ENCODE measurements at regions not wholly inside any gene's neighbourhood (a gene's known extent, or its start where the extent isn't known, plus 50 kb on each side); places are given as distances from the start of the nearest gene placed in this dataset.

DNA sequence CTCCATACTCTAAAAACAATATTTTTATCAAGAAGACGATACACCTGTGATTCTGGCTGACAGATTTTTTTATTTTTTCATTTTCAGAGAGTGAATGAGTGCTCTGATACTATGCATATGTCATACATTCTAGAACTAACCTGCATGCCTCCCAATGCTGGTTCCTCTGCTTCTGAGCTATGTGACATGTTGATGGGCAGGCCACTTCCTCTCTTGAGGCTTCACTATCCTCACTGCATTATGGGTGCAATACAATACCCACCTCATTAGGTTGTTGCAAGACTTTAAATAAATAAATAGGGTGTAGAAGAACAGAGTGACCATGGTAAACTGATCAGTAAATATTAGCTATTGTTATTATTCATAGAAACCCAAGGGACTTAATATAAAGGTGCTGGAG, 408.3 kb downstream of the HNRNPD start:
- no peak for DNase-seq (ENCODE audit: extremely low read depth in 1 of 2, low read depth in 1 of 2)

DNA sequence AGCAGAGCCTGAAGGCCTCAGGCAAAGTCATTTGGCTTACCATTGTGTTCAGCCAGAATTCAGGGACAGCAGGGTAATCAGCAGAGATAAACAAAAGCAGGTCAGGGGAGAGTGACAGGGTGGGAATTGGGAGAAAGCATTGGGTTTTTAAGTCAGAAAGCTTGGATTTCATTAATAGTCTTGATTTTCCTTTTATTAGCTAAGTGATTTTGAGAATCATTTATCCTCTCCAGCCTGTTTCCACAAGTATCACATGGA, 410.1 kb downstream of the HNRNPD start:
- no peak for DNase-seq (ENCODE audit: extremely low read depth in 1 of 2, low read depth in 1 of 2)

- no peak for DNase-seq (ENCODE audit: extremely low read depth in 1 of 2, low read depth in 1 of 2)
Measured at GRCh38 chr4:81963015-81963762, 410.6 kb downstream of the HNRNPD start.

GRCh38 chr4:81960961-81961360, 412.8 kb downstream of the HNRNPD start:
- DNase-seq (ENCODE audit: extremely low read depth in 1 of 2, low read depth in 1 of 2) = no peak

- DNase-seq (ENCODE audit: extremely low read depth in 1 of 2, low read depth in 1 of 2) = no peak
Measured at GRCh38 chr4:81954271-81954670, 419.5 kb downstream of the HNRNPD start.

GRCh38 chr4:81951891-81952455, 421.8 kb downstream of the HNRNPD start:
- DNase-seq (ENCODE audit: extremely low read depth in 1 of 2, low read depth in 1 of 2) = no peak

DNA sequence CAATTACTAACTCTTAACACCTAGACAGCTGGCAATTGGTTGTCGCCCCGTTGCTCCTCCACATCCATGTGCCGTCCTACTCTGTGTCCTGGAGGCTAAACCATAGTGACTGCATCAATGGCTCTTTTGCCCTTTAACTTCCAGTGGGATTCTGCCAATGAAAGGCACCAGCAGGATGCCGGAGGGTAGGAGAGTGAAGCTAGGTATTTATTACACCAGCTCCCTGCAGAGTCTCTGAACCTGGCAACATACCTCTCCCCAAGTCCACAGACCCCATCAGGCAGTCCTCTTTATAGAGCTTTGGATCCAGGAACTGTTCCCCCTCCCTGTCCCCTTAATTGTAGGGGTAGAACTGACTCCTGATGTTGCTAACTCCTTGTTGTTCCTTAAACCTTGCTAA, 426.8 kb downstream of the HNRNPD start:
- no peak for DNase-seq (ENCODE audit: extremely low read depth in 1 of 2, low read depth in 1 of 2)

DNA sequence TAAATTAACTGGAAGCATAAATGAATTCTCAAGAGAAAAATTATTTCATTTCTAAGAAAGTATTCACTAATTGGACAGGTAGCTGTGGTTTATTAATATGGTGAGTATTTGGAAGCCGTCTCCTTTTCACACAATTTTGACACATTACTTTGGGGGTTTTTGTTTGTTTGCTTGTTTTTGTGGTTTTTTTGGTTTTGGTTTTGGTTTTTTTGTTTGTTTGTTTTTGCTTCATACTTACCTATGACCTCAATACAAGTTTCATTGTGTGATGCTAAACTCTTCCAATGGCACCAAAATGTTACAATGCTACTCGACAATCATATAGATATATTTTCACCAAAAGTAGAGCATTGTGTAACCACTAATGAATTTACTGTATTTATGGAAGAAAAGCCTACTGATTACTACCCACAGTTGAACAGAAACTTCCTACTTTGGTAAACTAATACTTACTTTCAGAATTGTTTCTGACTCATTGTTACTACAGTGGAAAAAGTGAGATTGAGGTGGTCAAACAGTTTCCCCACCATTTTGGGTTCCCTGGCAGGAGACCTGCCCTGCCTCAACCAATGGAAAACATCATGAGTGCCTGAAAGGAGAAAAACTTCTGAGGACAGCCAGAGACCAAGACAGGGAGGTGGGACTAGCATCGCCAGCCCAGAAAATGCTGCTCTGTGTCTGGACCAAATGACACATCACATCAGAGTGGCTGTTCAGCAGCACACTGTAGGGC, 443.1 kb downstream of the HNRNPD start:
- DNase-seq (ENCODE audit: extremely low read depth in 1 of 2, low read depth in 1 of 2) = no peak

GRCh38 chr4:81923140-81923539, 450.7 kb downstream of the HNRNPD start:
- no peak for DNase-seq (ENCODE audit: extremely low read depth in 1 of 2, low read depth in 1 of 2)

DNA sequence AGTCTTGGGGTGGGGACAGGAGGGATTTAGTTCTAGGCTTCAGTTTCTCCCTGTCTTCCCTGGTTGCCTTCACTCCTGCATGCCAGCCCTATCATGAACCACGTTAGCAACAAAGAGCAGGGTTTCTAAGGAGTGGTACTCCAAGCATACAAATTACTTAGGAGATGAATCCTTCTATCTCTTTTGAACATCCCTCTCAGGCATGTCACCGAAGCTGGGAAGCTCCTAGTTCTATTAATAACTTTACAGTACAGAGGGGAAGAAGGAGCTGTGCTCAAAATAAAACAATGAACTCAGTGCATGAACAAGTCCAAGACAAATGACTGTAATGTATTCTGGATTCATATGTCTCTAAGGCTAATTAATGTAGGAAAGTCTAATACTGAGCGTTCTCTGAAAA, 450.6 kb upstream of the RASGEF1B start:
- DNase-seq (ENCODE audit: extremely low read depth in 1 of 2, low read depth in 1 of 2) = no peak

DNA sequence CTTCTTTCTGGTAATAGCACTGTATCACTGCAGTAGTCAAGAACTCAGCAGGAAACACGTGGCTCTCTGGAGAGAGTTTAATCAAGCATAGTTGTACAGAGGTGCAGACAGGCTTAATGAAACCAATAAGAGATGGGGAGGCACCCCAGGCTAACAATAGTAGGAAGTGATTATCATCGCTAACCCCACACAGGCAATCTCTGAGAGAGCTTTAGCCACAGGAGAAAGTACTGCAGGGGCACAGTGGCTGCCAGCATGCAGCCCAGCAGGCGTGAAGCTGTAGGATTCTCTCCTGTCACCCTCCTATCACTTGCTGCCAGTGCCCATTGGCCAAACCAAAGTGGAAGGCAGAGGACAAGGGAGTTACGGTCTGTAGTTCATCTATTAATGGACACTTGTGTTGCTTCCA, 450.0 kb upstream of the RASGEF1B start:
- DNase-seq (ENCODE audit: extremely low read depth in 1 of 2, low read depth in 1 of 2) = no peak

- no peak for DNase-seq (ENCODE audit: extremely low read depth in 1 of 2, low read depth in 1 of 2)
Measured at GRCh38 chr4:81919810-81920209, 448.1 kb upstream of the RASGEF1B start.

- DNase-seq (ENCODE audit: extremely low read depth in 1 of 2, low read depth in 1 of 2) = no peak
Measured at GRCh38 chr4:81919223-81919622, 447.5 kb upstream of the RASGEF1B start.

GRCh38 chr4:81915430-81915829, 443.7 kb upstream of the RASGEF1B start:
- DNase-seq (ENCODE audit: extremely low read depth in 1 of 2, low read depth in 1 of 2) = no peak

DNA sequence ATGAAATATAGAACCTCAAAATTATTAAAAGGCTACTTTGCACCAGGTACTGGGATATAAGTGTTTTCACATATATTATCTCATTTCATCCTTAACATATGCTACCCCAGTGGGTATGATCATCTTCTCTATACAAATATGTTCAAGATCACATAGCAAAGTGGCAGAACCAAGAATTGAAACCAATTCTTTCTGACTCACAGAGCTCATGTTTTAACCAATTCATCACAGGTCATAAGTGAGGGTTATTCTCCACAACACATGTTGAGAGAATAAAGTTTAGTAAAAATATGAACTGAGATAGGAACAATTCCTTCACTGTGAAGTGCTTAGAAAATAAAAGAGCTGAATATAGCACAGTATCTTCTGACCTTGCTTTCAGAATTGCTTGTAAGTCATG, 442.9 kb upstream of the RASGEF1B start:
- no peak for DNase-seq (ENCODE audit: extremely low read depth in 1 of 2, low read depth in 1 of 2)

DNA sequence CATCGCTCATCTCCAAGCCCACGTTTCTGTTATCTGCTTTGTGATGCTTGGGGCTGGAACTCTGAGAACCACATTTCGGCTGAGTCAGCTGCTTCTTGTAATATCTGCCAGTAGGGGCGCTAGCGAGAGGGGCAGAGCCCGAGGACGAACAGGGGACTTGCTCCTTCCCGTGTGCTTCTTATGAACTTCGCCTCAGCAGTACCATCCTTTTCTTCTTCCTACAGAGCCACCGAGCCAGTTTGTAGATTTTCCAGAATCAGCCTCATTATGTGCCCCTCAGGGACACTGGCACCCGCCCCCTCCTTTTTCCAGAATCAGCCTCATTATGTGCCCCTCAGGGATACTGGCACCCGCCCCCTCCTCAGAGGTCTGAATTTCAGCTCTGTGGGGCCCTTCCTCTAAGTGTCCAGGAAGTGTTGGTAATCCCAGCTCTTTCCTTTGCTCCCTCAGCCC, 441.7 kb upstream of the RASGEF1B start:
- peak; percentile 1 to 34 for DNase-seq (ENCODE audit: extremely low read depth in 1 of 2, low read depth in 1 of 2)

- DNase-seq (ENCODE audit: extremely low read depth in 1 of 2, low read depth in 1 of 2) = no peak
Measured at GRCh38 chr4:81912376-81913030, 440.8 kb upstream of the RASGEF1B start.

DNA sequence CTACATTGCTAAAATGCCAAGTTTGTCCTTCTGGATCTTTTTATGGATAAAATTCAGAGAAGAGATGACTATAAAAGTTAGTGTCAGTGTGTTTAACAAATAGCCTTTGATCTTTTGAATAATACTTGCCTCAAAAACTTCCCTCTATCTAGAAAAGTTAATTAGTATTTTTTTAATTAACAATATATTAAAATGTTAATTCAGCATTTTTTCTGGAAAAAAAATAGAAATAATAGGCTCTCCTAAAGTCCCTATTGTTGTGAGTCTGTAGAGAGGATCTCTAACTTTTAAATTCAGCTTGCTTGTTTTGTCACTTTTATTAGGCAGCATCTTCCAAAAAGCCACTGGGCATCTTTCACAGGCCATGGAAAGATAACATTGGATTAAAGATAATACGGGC, 435.2 kb upstream of the RASGEF1B start:
- DNase-seq (ENCODE audit: extremely low read depth in 1 of 2, low read depth in 1 of 2) = no peak

DNA sequence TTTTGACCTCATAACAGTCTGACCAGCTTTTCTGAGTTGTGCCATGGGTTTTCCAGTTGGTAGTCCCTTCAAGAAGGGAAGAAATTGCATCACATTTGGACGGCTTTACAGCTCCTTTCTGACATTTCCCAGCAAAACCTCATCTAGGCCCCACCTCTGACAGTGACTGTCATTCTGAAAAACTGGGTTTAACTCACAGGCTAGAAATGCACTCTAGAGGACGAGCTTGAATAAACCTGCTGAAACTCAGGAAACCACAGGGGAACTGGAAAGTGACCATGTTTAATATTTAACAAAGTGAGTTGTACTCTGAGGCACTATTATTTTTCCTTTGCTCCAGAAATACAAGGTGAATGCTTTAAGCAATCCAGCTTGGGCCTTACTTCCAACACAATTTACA, 434.3 kb upstream of the RASGEF1B start:
- no peak for DNase-seq (ENCODE audit: extremely low read depth in 1 of 2, low read depth in 1 of 2)

GRCh38 chr4:81904121-81904520, 432.4 kb upstream of the RASGEF1B start:
- DNase-seq (ENCODE audit: extremely low read depth in 1 of 2, low read depth in 1 of 2) = no peak

GRCh38 chr4:81903212-81903611, 431.5 kb upstream of the RASGEF1B start:
- no peak for DNase-seq (ENCODE audit: extremely low read depth in 1 of 2, low read depth in 1 of 2)

Data from stimulated activated CD8-positive, alpha-beta memory T cell treated with anti-CD3 and anti-CD28 coated beads, Interleukin-7, amount 100 ng/mL, for 48 hours (primary cell).